C4-2B (cell line): ENCODE measurements at regions not wholly inside any gene's neighbourhood (a gene's known extent, or its start where the extent isn't known, plus 50 kb on each side); places are given as distances from the start of the nearest gene placed in this dataset.

ENCODE experiments used
- H3K27ac ChIP-seq: fragments of 450-650 bp; 2 replicates; pipeline ENCODE4 v1.5.1; 2017
- ZFX ChIP-seq: fragments of 450-650 bp; IDR thresholded peaks from 2 replicates; pipeline ENCODE4 v1.6.1; 2017
- TF ChIP-seq, protein P1 (sequence below): fragments of 450-650 bp; conservative IDR thresholded peaks from 2 replicates; pipeline ENCODE4 v1.5.1; 2017; ENCODE audit warnings: mild to moderate bottlenecking

DNA sequence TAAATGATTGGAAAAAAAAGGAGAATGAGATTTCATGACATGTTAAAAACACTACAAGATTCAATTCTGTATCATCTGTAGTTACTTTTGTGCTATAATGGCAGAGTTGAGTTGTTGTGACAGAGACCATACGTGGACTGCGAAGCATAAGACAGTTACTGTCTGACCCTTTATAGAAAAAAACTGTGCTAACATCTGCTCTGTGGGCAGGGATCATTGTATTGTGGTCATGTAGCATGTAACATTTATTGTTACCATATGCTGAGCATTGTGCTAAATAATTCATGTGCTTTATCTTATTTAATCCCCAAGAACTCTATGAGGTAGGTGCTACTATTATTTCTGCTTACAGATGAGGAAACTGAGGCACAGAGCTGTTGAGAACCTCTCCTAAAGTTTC is 147.3 kb upstream of the HMHB1 start:
- TF ChIP-seq ZFX: no peak
- TF ChIP-seq, protein P1, sequence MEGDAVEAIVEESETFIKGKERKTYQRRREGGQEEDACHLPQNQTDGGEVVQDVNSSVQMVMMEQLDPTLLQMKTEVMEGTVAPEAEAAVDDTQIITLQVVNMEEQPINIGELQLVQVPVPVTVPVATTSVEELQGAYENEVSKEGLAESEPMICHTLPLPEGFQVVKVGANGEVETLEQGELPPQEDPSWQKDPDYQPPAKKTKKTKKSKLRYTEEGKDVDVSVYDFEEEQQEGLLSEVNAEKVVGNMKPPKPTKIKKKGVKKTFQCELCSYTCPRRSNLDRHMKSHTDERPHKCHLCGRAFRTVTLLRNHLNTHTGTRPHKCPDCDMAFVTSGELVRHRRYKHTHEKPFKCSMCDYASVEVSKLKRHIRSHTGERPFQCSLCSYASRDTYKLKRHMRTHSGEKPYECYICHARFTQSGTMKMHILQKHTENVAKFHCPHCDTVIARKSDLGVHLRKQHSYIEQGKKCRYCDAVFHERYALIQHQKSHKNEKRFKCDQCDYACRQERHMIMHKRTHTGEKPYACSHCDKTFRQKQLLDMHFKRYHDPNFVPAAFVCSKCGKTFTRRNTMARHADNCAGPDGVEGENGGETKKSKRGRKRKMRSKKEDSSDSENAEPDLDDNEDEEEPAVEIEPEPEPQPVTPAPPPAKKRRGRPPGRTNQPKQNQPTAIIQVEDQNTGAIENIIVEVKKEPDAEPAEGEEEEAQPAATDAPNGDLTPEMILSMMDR: no peak
- H3K27ac ChIP-seq: no peak overlapping the region

DNA sequence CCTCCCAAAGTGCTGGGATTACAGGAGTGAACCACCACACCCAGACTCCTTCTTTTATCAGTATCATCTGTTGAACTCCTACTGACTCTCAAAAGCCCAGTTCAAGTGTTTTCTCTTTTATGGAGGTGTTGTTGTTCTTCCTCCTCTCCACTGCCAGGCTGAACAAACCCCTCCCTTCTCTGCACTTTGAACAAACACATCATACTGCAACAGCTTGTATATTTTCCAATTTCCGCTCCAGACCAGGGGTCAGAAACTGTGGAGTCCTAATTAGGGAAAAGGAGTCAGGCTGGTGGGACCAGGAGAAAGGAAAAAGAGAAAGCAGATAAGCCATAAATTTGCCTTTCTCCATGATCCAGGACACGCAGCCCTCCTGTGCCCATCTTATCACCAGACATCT is 148.1 kb upstream of the HMHB1 start:
- TF ChIP-seq, protein P1: no peak
- no peak for TF ChIP-seq ZFX
- H3K27ac ChIP-seq: no peak overlapping the region

DNA sequence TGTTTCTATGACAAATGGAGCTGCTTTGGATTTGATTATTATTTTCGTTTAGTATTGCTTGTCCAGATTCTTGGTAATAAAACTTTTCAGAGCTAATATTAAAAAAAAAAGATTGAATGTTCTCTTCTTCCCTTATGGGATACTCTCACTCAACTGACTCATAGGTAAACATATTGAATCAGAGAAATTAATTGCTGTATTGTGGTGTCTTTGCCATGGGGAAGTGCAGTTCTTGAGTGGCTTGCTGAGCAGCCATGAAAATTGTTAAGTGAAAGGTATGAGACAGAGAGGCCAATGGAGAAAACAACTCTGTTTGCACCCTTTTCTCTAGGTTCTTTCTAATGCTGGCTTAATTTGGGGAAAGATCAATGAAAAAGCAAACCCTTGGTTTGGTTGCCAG is 149.9 kb upstream of the HMHB1 start:
- H3K27ac ChIP-seq: no peak overlapping the region
- TF ChIP-seq, protein P1: no peak
- TF ChIP-seq ZFX: no peak

DNA sequence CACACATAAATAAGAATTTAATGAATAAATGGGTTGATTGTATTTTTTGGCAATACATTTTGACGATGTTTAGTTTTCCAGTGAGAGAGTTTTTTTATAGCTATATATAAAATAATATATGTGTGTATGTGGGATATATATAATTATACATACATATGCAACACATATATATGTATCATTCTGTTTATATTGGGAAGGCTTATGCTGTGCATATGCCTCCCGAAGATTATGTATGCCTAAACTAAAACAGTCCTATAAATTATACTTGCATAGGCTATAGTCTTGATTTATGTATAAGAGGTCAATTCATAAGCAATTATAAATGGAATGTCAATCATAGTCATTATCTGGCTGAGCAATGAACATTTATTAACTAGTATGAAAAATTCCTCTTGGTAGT is 151.3 kb upstream of the HMHB1 start:
- no peak for TF ChIP-seq ZFX
- TF ChIP-seq, protein P1: no peak
- no peak overlapping the region for H3K27ac ChIP-seq

DNA sequence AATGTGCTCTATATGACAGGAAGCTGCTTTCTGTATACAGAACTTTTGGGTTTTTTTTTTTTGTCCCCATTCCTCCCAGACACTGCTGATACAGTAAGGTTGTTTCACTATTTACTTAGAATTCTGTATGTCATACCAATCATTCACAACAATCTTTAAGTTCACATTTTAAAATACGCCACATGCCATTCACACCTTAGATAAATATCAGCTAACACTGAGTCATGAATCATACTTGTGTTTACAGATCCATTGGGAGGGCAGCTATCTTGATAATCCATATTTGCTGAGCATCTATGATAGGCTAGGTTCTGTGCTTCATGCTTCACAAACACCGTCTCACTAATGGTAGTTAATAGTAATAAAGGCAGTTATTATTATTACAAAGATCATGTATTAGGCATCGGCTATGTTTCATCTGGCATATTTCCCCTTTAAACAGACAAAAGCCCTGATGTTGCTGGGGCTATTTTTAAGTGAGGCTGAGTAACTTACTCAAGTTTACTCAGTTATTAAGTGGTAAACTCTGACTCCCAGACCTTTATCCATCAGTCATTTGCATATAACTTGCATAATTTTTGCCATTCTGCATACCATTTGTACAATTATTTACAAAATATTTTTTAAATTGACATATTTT is 152.2 kb upstream of the HMHB1 start:
- no peak for TF ChIP-seq ZFX
- TF ChIP-seq, protein P1: no peak
- no peak overlapping the region for H3K27ac ChIP-seq

DNA sequence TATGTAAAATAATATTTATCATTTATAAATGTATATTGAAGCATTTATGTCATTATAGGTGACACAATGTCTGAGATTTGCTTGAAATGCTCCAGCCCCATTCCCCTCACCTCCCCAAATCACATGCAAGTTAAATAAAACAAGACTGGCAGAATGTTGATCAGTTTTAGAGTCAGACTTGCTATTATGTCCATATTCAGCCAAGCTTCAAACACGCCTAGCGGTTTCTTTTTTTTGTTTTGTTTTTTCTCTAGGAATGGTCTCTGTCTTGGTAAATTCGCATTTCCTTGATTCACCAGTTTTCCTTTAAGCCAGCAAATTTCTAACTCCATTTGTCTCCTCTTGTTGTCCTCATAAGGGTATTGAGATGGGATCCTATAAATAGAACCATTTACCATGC is 153.0 kb upstream of the HMHB1 start:
- TF ChIP-seq, protein P1: no peak
- TF ChIP-seq ZFX: no peak
- H3K27ac ChIP-seq: no peak overlapping the region

DNA sequence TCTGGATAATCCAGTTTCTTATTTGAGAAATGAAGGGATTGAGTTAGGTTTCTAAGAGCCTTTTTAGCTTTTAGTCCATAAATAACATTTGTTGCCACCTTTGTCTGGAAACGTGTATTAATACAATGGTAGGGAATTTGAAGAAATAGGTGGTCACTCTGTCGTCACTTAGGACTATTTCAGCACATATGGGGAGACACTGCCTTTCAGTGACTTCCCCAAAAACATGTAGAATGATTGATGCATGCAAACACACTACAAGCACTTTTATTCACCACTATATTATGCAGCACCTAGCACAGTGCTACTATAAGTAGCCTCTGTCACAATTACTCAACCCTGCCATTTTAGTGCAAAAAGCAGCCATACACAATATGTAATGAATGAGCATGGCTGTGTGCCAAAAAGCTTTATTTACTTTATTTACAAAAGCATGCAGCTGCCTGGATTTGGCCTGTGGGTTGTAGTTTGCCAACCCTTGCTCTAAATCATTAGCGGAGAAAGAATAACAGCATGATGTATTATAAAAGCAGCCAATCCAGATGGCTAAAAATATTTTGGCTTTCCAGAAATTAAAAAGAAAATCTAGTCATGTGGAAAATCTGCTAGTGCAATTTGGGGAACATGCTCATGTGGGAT is 154.2 kb upstream of the HMHB1 start:
- no peak for TF ChIP-seq ZFX
- TF ChIP-seq, protein P1: no peak
- no peak overlapping the region for H3K27ac ChIP-seq
